HepG2 (cell line): ENCODE measurements at regions not wholly inside any gene's neighbourhood (a gene's known extent, or its start where the extent isn't known, plus 50 kb on each side); places are given as distances from the start of the nearest gene placed in this dataset.

Source experiments
- EZH2 ChIP-seq: conservative IDR thresholded peaks from 2 replicates; pipeline ENCODE4 v1.6.1; 2012; ENCODE audit warnings: mild to moderate bottlenecking, low read depth, low read length, moderate library complexity
- MYPOP ChIP-seq: sonication (generic); formaldehyde crosslinking; IDR thresholded peaks from 2 replicates; pipeline ENCODE4 v1.8.1; 2023; ENCODE audit warnings: mild to moderate bottlenecking, moderate library complexity, missing genetic modification reagents
- NFYB ChIP-seq: sonication (generic); formaldehyde crosslinking; IDR thresholded peaks from 2 replicates; pipeline ENCODE4 v1.4.0; 2020; ENCODE audit warnings: missing genetic modification reagents
- POLR2A ChIP-seq, 2 experiments: IDR thresholded peaks; 2 replicates each; pipeline ENCODE4 v1.6.1; 2011; ENCODE audit warnings: low read depth in 2 of 2, low read length in 2 of 2, mild to moderate bottlenecking in 1 of 2, moderate library complexity in 1 of 2; ENCODE audit not compliant: insufficient read depth in 1 of 2
- PPARG ChIP-seq: conservative IDR thresholded peaks from 2 replicates; pipeline ENCODE4 v1.6.1; 2016; ENCODE audit warnings: missing biosample characterization, missing genetic modification reagents
- ZBTB44 ChIP-seq: sonication (generic); formaldehyde crosslinking; IDR thresholded peaks from 2 replicates; pipeline ENCODE4 v1.4.0; 2020; ENCODE audit warnings: missing genetic modification reagents
- ZNF83 ChIP-seq: sonication (generic); formaldehyde crosslinking; IDR thresholded peaks from 2 replicates; pipeline ENCODE4 v1.4.0; 2020; ENCODE audit warnings: missing genetic modification reagents, mild to moderate bottlenecking, borderline replicate concordance

DNA sequence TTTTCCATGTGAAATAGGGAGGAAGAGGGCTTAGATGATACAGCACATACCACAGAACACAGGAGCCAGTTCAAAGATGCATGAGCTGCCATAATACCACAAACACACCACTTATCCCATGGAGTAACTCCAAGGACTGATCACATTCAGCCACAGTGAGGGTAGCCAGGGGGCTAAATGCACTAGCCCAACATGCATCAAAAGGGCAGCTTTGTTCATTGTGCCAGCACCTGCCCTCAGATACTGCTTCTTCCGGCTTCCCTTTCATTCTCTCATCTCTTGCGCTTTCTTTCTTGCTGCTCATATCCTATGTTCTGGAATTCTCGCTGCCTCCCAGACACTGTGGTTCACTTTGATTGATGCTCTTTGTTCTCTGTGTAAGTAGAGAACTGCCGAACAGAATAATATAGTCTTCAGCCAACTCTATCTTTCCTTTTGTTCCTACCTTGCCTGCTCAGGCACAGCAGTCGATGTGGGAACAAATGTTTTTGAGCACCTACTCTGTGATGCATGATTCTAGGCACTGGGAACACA, 50.0 kb upstream of the SYT6 start:
- TF ChIP-seq POLR2A (IDR thresholded peaks at IDR 0.05; ENCODE audit: insufficient read depth in 1 of 2, low read depth in 2 of 2, low read length in 2 of 2), result no peak
- TF ChIP-seq NFYB (CRISPR knock-in tag), result no peak
- no peak for TF ChIP-seq PPARG (CRISPR knock-in tag)
- TF ChIP-seq EZH2, result no peak
- TF ChIP-seq ZNF83 (CRISPR knock-in tag), result no peak
- no peak for TF ChIP-seq ZBTB44 (CRISPR knock-in tag)
- TF ChIP-seq MYPOP (CRISPR knock-in tag), result no peak
